ENCODE measurements at regions not wholly inside any gene's neighbourhood (a gene's known extent, or its start where the extent isn't known, plus 50 kb on each side); places are given as distances from the start of the nearest gene placed in this dataset.

DNA sequence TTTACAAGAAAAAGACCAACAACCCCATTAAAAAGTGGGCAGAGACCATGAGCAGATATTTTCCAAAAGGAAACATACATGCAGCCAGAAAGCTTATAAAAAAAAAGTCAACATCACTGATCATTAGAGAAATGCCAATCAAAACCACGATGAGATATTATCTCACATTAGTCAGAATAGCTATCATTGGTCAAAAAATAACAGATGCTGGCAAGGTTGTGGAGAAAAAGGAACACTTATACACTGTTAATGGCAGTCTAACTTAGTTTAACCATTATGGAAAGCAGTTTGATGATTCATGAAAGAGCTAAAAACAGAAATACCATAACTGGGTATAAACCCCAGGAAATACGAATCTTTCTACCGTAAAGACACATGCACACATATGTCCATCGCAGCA, 76.3 kb downstream of the SUCNR1 start:
- TF ChIP-seq, protein P1, sequence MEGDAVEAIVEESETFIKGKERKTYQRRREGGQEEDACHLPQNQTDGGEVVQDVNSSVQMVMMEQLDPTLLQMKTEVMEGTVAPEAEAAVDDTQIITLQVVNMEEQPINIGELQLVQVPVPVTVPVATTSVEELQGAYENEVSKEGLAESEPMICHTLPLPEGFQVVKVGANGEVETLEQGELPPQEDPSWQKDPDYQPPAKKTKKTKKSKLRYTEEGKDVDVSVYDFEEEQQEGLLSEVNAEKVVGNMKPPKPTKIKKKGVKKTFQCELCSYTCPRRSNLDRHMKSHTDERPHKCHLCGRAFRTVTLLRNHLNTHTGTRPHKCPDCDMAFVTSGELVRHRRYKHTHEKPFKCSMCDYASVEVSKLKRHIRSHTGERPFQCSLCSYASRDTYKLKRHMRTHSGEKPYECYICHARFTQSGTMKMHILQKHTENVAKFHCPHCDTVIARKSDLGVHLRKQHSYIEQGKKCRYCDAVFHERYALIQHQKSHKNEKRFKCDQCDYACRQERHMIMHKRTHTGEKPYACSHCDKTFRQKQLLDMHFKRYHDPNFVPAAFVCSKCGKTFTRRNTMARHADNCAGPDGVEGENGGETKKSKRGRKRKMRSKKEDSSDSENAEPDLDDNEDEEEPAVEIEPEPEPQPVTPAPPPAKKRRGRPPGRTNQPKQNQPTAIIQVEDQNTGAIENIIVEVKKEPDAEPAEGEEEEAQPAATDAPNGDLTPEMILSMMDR (IDR thresholded peaks at IDR 0.05 in 8 of 11, conservative IDR thresholded peaks at IDR 0.05 in 3 of 11): no peak
- TF ChIP-seq POLR2AphosphoS5 (IDR thresholded peaks at IDR 0.05) (no peak), POLR2A (IDR thresholded peaks at IDR 0.05) (no peak)
